ENCODE measurements at regions not wholly inside any gene's neighbourhood (a gene's known extent, or its start where the extent isn't known, plus 50 kb on each side); places are given as distances from the start of the nearest gene placed in this dataset.

GRCh38 chr14:104377256-104377655 is 202.3 kb upstream of the C14orf180 start:
- TF ChIP-seq POLR2AphosphoS5 (IDR thresholded peaks at IDR 0.05; ENCODE audit: low read depth, low read length) (no peak), TAF1 (IDR thresholded peaks at IDR 0.05; ENCODE audit: borderline replicate concordance, insufficient read depth, low read length) (no peak), REST (IDR thresholded peaks at IDR 0.05; ENCODE audit: insufficient read depth in 1 of 2, low read depth in 2 of 2, low read length in 2 of 2) (no peak)
